IMR-90 (cell line): ENCODE measurements at regions not wholly inside any gene's neighbourhood (a gene's known extent, or its start where the extent isn't known, plus 50 kb on each side); places are given as distances from the start of the nearest gene placed in this dataset.

Experiments
- ATAC-seq: fragments of 200-7000 bp; cut with Tn5 transposase; 2 replicates; pipeline ENCODE4 v1.9.1; 2020; ENCODE audit warnings: low read depth, mild to moderate bottlenecking, moderate library complexity
- BruUV-seq: library from RNA; stranded (reverse); fragments of 400-500 nt; replicated peaks from 2 replicates; lab custom pipeline; 2021; lab: Mats Ljungman, UMichigan
- CTCF ChIA-PET: fragments of 300-600 bp; formaldehyde crosslinking; extraction: SDS; loops from one replicate; lab custom pipeline; 2021; ENCODE audit warnings: antibody characterized with exemption; lab: Yijun Ruan, JAX
- POLR2A ChIA-PET: fragments of 300-600 bp; sonication (Branson Sonifier 250); formaldehyde crosslinking; loops from one replicate; lab custom pipeline; 2022; ENCODE audit warnings: antibody characterized with exemption; ENCODE audit not compliant: unreplicated experiment; lab: Charles Lee
- DNase-seq: peaks from one replicate; pipeline ENCODE4 v3.0.0; 2013
- H2AFZ ChIP-seq: replicated peaks from 2 replicates; pipeline ENCODE3; 2013; ENCODE audit warnings: low read length, mild to moderate bottlenecking; ENCODE audit not compliant: poor library complexity
- H2AK5ac ChIP-seq: 2 replicates; pipeline ENCODE4 v1.6.1; 2013; ENCODE audit warnings: low read depth, low read length, inconsistent platforms
- H2AK9ac ChIP-seq: replicated peaks from 2 replicates; pipeline ENCODE3; 2013; ENCODE audit warnings: mild to moderate bottlenecking, low read depth, low read length, moderate library complexity; ENCODE audit not compliant: poor library complexity
- H2BK120ac ChIP-seq: 2 replicates; pipeline ENCODE4 v1.6.1; 2013; ENCODE audit warnings: low read depth, low read length, inconsistent platforms
- H2BK15ac ChIP-seq: 3 replicates; pipeline ENCODE4 v1.6.1; 2013; ENCODE audit warnings: low read depth, low read length, inconsistent platforms
- H2BK20ac ChIP-seq: 2 replicates; pipeline ENCODE4 v1.6.1; 2013; ENCODE audit warnings: low read depth, mild to moderate bottlenecking, inconsistent platforms, low read length, moderate library complexity
- H2BK5ac ChIP-seq: 2 replicates; pipeline ENCODE4 v1.6.1; 2013; ENCODE audit warnings: mild to moderate bottlenecking, low read depth, low read length, inconsistent platforms; ENCODE audit not compliant: poor library complexity, severe bottlenecking
- H3K14ac ChIP-seq: replicated peaks from 2 replicates; pipeline ENCODE4 v1.6.1; 2013; ENCODE audit warnings: low read depth, low read length, inconsistent platforms
- H3K18ac ChIP-seq: 2 replicates; pipeline ENCODE4 v1.6.1; 2013; ENCODE audit warnings: low read depth, low read length, control low read depth
- H3K23ac ChIP-seq: 2 replicates; pipeline ENCODE4 v1.6.1; 2013; ENCODE audit warnings: low read depth, low read length, inconsistent platforms
- H3K27ac ChIP-seq: 2 replicates; pipeline ENCODE4 v1.5.1; 2013; ENCODE audit warnings: mild to moderate bottlenecking, control low read depth, low read length; ENCODE audit not compliant: insufficient read depth
- H3K27me3 ChIP-seq: 2 replicates; pipeline ENCODE4 v1.6.1; 2013; ENCODE audit warnings: low read length; ENCODE audit not compliant: control insufficient read depth, insufficient read depth
- H3K36me3 ChIP-seq: 2 replicates; pipeline ENCODE4 v1.6.1; 2013; ENCODE audit warnings: low read length, mixed read lengths; ENCODE audit not compliant: control insufficient read depth, insufficient read depth
- H3K4ac ChIP-seq: 2 replicates; pipeline ENCODE4 v1.6.1; 2013; ENCODE audit warnings: low read depth, low read length, inconsistent platforms
- H3K4me1 ChIP-seq: 2 replicates; pipeline ENCODE4 v1.6.1; 2013; ENCODE audit warnings: low read length, mixed read lengths; ENCODE audit not compliant: control insufficient read depth, insufficient read depth
- H3K4me2 ChIP-seq: 2 replicates; pipeline ENCODE4 v1.6.1; 2013; ENCODE audit warnings: low read depth, mild to moderate bottlenecking, control low read depth, low read length, moderate library complexity
- H3K4me3 ChIP-seq: 2 replicates; pipeline ENCODE4 v1.5.1; 2013; ENCODE audit warnings: low read depth, mild to moderate bottlenecking, control low read depth, low read length, moderate library complexity; ENCODE audit not compliant: insufficient read depth
- H3K56ac ChIP-seq: 2 replicates; pipeline ENCODE4 v1.6.1; 2013; ENCODE audit warnings: low read length, inconsistent platforms; ENCODE audit not compliant: insufficient read depth; ENCODE audit errors: extremely low read depth
- H3K79me1 ChIP-seq, 2 experiments: 2 replicates each; pipeline ENCODE4 v1.6.1; 2013; ENCODE audit warnings: low read length in 2 of 2, inconsistent platforms in 1 of 2, low read depth in 1 of 2
- H3K9ac ChIP-seq: 2 replicates; pipeline ENCODE4 v1.6.1; 2013; ENCODE audit warnings: low read depth, low read length, control low read depth
- H3K9me1 ChIP-seq: 2 replicates; pipeline ENCODE4 v1.6.1; 2013; ENCODE audit warnings: low read length, inconsistent platforms; ENCODE audit not compliant: insufficient read depth
- H3K9me3 ChIP-seq: 2 replicates; pipeline ENCODE4 v1.6.1; 2013; ENCODE audit warnings: low read length; ENCODE audit not compliant: control insufficient read depth, insufficient read depth
- H4K20me1 ChIP-seq: 2 replicates; pipeline ENCODE4 v1.6.1; 2013; ENCODE audit warnings: low read length, inconsistent platforms; ENCODE audit not compliant: insufficient read depth
- H4K5ac ChIP-seq: 2 replicates; pipeline ENCODE4 v1.6.1; 2013; ENCODE audit warnings: mild to moderate bottlenecking, low read depth, low read length, control low read depth
- H4K8ac ChIP-seq, 2 experiments: 2 replicates each; pipeline ENCODE4 v1.6.1; 2013; ENCODE audit warnings: low read depth in 2 of 2, low read length in 2 of 2, control low read depth in 1 of 2, inconsistent platforms in 1 of 2
- H4K91ac ChIP-seq: 2 replicates; pipeline ENCODE4 v1.6.1; 2013; ENCODE audit warnings: low read depth, low read length, inconsistent platforms; ENCODE audit not compliant: insufficient read depth
- BHLHE40 ChIP-seq: fragments of 150-350 bp; IDR thresholded peaks from 2 replicates; pipeline ENCODE4 v1.6.1; 2016; ENCODE audit warnings: mild to moderate bottlenecking, low read depth, low read length
- MAFK ChIP-seq: IDR thresholded peaks from 2 replicates; pipeline ENCODE4 v1.6.1; 2012; ENCODE audit warnings: low read depth, low read length, improper control_type of control experiment
- MAZ ChIP-seq: IDR thresholded peaks from 2 replicates; pipeline ENCODE4 v1.6.1; 2012; ENCODE audit warnings: low read depth, mild to moderate bottlenecking, low read length, improper control_type of control experiment, moderate library complexity, borderline replicate concordance
- MXI1 ChIP-seq: IDR thresholded peaks from 2 replicates; pipeline ENCODE4 v1.6.1; 2012; ENCODE audit warnings: low read depth, mild to moderate bottlenecking, low read length, moderate library complexity, borderline replicate concordance
- POLR2A ChIP-seq: IDR thresholded peaks from 2 replicates; pipeline ENCODE4 v1.6.1; 2012; ENCODE audit warnings: mild to moderate bottlenecking, low read depth, low read length
- RCOR1 ChIP-seq: IDR thresholded peaks from 2 replicates; pipeline ENCODE4 v1.6.1; 2012; ENCODE audit warnings: mild to moderate bottlenecking, low read length, improper control_type of control experiment; ENCODE audit not compliant: insufficient replicate concordance
- WGBS, 2 experiments: methylation state at CpG; one replicate each; pipeline versions ENCODE4 v1.1.5 to v1.1.7; 2013; ENCODE audit warnings: missing lambda C conversion rate in 2 of 2; ENCODE audit not compliant: insufficient read length in 1 of 2; ENCODE audit errors: extremely low coverage in 2 of 2; 5-methylcytosine and 5-hydroxymethylcytosine counted together
- dilution Hi-C: fragments of 300-500 bp; cut with HindIII; formaldehyde crosslinking; loops from one replicate; pipeline ENCODE4 v1.14.3; 2018; ENCODE audit warnings: low sequenced_read_pairs; ENCODE audit not compliant: unreplicated experiment
- in situ Hi-C: fragments of 300-500 bp; cut with MboI; formaldehyde crosslinking; loops from 3 replicates; pipeline ENCODE4 v1.14.3; 2019; ENCODE audit warnings: low sequenced_read_pairs, inconsistent platforms, mixed read lengths
- intact Hi-C: fragments of 100-400 bp; cut with micrococcal nuclease; formaldehyde crosslinking; loops from 2 replicates; pipeline ENCODE4 v1.10.0; 2022
- TF ChIP-seq, protein P1 (sequence below): conservative IDR thresholded peaks from 2 replicates; pipeline ENCODE4 v1.5.1; 2012; ENCODE audit warnings: mild to moderate bottlenecking, low read depth, low read length, improper control_type of control experiment

DNA sequence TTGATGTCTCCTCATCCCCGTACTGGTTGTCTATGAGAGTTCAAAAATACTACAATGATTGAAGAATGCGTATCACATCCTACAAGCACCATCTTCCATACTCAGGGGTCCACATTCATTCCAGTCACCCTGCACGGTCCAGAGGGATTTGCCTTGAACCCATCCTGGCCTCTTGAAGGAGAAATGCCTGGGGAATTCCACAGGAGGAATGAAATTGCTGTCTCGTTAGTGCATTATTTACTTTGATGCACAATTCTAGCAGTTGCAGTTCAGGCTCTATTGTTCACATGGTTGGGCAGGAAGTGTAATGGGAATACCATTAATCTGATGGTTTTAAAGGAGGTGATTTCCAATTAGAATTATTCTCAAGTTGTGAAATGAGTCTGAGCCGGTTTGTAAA is 369.1 kb upstream of the XYLT1 start:
- Histone ChIP-seq H3K4me2 (no peak overlapping the region), H3K9ac (no peak overlapping the region), H3K79me1 (no peaks in the 10 kb centered on the region), H2BK15ac (no peak overlapping the region), H3K9me1 (no peaks in the 10 kb centered on the region), H3K4me1 (peaks cover 3% of the 10 kb centered on the region), H2BK20ac (no peak overlapping the region), H3K9me3 (peaks cover 4% of the 10 kb centered on the region), H3K23ac (no peak overlapping the region), H3K18ac (no peak overlapping the region), H3K27me3 (no peaks in the 10 kb centered on the region), H3K27ac (no peak overlapping the region), H2BK5ac (no peak overlapping the region), H3K14ac (no peak overlapping the region), H2AFZ (no peak overlapping the region), H2AK9ac (no peak overlapping the region), H3K36me3 (no peaks in the 10 kb centered on the region), H3K56ac (no peak overlapping the region), H4K20me1 (no peaks in the 10 kb centered on the region), H4K8ac (no peak overlapping the region), H3K4me3 (no peak overlapping the region), H2BK120ac (no peak overlapping the region), H2AK5ac (no peak overlapping the region), H4K91ac (no peak overlapping the region), H3K4ac (no peak overlapping the region), H4K5ac (no peak overlapping the region)
- ChIA-PET POLR2A (no interaction called here), CTCF (no interaction called here)
- 20% methylated on average over 1 of the region's 5 CpGs; no CpG with 5 or more reads in 1 of the 2 experiments for WGBS, 2 experiments
- intact Hi-C loops, result no loop called here
- in situ Hi-C loops, result no loop called here
- no peak for DNase-seq
- ATAC-seq, result no peak
- no TSS peak for BruUV-seq
- TF ChIP-seq MXI1 (no peak), BHLHE40 (no peak), MAFK (no peak), RCOR1 (no peak), MAZ (no peak), POLR2A (no peak)
- TF ChIP-seq, protein P1, sequence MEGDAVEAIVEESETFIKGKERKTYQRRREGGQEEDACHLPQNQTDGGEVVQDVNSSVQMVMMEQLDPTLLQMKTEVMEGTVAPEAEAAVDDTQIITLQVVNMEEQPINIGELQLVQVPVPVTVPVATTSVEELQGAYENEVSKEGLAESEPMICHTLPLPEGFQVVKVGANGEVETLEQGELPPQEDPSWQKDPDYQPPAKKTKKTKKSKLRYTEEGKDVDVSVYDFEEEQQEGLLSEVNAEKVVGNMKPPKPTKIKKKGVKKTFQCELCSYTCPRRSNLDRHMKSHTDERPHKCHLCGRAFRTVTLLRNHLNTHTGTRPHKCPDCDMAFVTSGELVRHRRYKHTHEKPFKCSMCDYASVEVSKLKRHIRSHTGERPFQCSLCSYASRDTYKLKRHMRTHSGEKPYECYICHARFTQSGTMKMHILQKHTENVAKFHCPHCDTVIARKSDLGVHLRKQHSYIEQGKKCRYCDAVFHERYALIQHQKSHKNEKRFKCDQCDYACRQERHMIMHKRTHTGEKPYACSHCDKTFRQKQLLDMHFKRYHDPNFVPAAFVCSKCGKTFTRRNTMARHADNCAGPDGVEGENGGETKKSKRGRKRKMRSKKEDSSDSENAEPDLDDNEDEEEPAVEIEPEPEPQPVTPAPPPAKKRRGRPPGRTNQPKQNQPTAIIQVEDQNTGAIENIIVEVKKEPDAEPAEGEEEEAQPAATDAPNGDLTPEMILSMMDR, result no peak
- dilution Hi-C loops, result no loop called here
